Lung (tissue), 11 donors: ENCODE measurements at regions not wholly inside any gene's neighbourhood (a gene's known extent, or its start where the extent isn't known, plus 50 kb on each side); places are given as distances from the start of the nearest gene placed in this dataset.
"Not testable (repeated sequence)": the region's sequence is repeated elsewhere in the genome, so short reads cannot be mapped to it uniquely, and the experiment has no call there.

Experiments
- ATAC-seq: fragments of 200-7000 bp; cut with Tn5 transposase; one replicate; pipeline ENCODE4 v1.9.1; 2020; ENCODE audit warnings: moderate number of reproducible peaks; ENCODE audit not compliant: insufficient read depth, low FRiP score
- DNase-seq, 3 donors: peaks; one replicate each; pipeline ENCODE4 v3.0.0-alpha.2; 2013 to 2017
- H3K27ac ChIP-seq, 2 donors: one replicate each; pipeline ENCODE4 v1.5.1; 2013; ENCODE audit warnings: mild to moderate bottlenecking in 2 of 2, moderate library complexity in 2 of 2, control low read depth in 1 of 2, inconsistent platforms in 1 of 2, low read depth in 1 of 2, low read length in 1 of 2
- H3K27me3 ChIP-seq, 3 donors: one replicate each; pipeline ENCODE4 v1.5.1; 2013; ENCODE audit warnings: low read length in 2 of 3; ENCODE audit not compliant: control insufficient read depth in 3 of 3, insufficient read depth in 3 of 3
- H3K36me3 ChIP-seq, 4 donors: one replicate each; pipeline ENCODE4 v1.5.1; 2013; ENCODE audit warnings: low read length in 4 of 4, mild to moderate bottlenecking in 1 of 4, moderate library complexity in 1 of 4; ENCODE audit not compliant: control insufficient read depth in 4 of 4, insufficient read depth in 4 of 4
- H3K4me1 ChIP-seq, 5 donors: one replicate each; pipeline ENCODE4 v1.5.1; 2013; ENCODE audit warnings: low read length in 5 of 5, mild to moderate bottlenecking in 2 of 5, moderate library complexity in 1 of 5; ENCODE audit not compliant: control insufficient read depth in 5 of 5, insufficient read depth in 5 of 5
- H3K4me3 ChIP-seq: one replicate; pipeline ENCODE4 v1.5.1; 2013; ENCODE audit warnings: mild to moderate bottlenecking, control low read depth, moderate library complexity
- H3K9ac ChIP-seq, 2 donors: one replicate each; pipeline ENCODE4 v1.5.1; 2013; ENCODE audit warnings: low read length in 2 of 2, control low read depth in 1 of 2; ENCODE audit not compliant: insufficient read depth in 1 of 2
- H3K9me3 ChIP-seq, 4 donors: one replicate each; pipeline ENCODE4 v1.5.1; 2013; ENCODE audit warnings: low read length in 3 of 4, mild to moderate bottlenecking in 1 of 4, moderate library complexity in 1 of 4; ENCODE audit not compliant: control insufficient read depth in 4 of 4, insufficient read depth in 3 of 4
- WGBS, 2 donors: extraction: QIAGEN DNeasy Blood & Tissue Kit; methylation state at CpG; one replicate each; pipeline ENCODE4 v1.1.7; 2013; 5-methylcytosine and 5-hydroxymethylcytosine counted together
- TF ChIP-seq, protein P1 (sequence below): IDR thresholded peaks from 2 replicates; pipeline ENCODE4 v1.5.1; 2012; ENCODE audit warnings: mild to moderate bottlenecking; ENCODE audit errors: control extremely low read depth, extremely low read depth
- donor health status: control.
- donor health status: control.
- donor health status: Bipolar disorder and iron deficiency.
- donor health status: healthy.
- donor health status: DM: yes; HTN: yes; CAD: no.

DNA sequence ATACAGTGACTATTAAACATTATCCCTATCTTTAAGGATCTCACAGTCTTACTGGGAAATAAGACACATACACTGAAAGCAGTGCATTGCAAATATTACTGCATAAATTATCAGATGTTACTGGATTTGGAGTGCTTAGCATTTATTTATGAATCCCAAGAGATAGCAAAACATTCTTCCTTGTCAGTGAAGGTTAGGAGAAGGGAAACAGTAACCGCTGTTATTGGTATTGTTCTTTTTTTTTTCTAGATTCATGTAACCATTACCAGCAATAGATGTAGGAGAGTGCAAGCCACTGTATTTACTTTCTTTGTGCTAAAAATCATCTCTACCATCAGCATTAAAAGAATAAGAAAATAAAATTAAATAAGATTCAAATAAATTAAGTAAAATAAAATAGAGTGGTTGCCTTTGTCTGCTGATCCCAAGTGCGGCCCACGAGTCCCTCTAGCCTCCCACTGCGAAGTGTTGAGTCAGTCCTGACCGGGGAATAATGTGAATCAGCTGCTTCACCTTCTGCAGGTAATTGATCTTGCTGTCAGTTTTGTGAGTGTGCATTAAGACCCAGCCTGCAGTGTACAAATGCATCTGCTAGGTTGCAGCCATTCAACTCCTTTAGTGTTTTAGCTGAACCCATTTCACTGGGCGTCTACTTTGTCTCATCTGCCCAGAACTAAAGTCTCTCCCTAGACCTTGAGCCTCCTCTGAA is 1344.9 kb downstream of the GATA3 start:
- TF ChIP-seq, protein P1, sequence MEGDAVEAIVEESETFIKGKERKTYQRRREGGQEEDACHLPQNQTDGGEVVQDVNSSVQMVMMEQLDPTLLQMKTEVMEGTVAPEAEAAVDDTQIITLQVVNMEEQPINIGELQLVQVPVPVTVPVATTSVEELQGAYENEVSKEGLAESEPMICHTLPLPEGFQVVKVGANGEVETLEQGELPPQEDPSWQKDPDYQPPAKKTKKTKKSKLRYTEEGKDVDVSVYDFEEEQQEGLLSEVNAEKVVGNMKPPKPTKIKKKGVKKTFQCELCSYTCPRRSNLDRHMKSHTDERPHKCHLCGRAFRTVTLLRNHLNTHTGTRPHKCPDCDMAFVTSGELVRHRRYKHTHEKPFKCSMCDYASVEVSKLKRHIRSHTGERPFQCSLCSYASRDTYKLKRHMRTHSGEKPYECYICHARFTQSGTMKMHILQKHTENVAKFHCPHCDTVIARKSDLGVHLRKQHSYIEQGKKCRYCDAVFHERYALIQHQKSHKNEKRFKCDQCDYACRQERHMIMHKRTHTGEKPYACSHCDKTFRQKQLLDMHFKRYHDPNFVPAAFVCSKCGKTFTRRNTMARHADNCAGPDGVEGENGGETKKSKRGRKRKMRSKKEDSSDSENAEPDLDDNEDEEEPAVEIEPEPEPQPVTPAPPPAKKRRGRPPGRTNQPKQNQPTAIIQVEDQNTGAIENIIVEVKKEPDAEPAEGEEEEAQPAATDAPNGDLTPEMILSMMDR: no peak
- Histone ChIP-seq H3K9ac (no peak overlapping the region), H3K27me3 (no peaks in the 10 kb centered on the region), H3K36me3 (no peaks in the 10 kb centered on the region), H3K4me3 (no peak overlapping the region), H3K27ac (no peak overlapping the region), H3K9me3 (no peaks in the 10 kb centered on the region), H3K4me1 (no peaks in the 10 kb centered on the region)
- DNase-seq (no peak), ATAC-seq (no peak)
- WGBS, 2 donors: 85 to 91% methylated on average over 6 of the region's 6 CpGs

DNA sequence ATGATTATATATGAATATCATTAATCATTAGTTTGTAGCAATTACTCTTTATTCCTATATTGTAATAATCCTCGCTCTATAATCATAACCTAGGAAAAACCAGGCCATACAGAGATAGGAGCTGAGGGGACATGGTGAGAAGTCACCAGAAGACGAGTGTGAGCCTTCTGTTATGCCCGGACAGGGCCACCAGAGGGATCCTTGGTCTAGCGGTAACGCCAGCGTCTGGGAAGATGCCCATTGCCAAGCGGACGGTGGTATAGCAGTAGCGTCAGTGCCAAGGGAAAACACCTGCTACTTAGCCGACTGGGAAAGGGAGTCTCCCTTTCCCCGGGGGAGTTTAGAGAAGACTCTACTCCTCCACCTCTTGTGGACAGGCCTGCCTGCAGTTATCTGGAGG is 1347.6 kb downstream of the GATA3 start:
- not testable (repeated sequence) for H3K4me1 ChIP-seq, ATAC-seq, H3K9me3 ChIP-seq, H3K27me3 ChIP-seq, H3K4me3 ChIP-seq, H3K9ac ChIP-seq, H3K27ac ChIP-seq, H3K36me3 ChIP-seq, DNase-seq
- WGBS, 2 donors: 80 to 90% methylated on average over 11 of the region's 11 CpGs

DNA sequence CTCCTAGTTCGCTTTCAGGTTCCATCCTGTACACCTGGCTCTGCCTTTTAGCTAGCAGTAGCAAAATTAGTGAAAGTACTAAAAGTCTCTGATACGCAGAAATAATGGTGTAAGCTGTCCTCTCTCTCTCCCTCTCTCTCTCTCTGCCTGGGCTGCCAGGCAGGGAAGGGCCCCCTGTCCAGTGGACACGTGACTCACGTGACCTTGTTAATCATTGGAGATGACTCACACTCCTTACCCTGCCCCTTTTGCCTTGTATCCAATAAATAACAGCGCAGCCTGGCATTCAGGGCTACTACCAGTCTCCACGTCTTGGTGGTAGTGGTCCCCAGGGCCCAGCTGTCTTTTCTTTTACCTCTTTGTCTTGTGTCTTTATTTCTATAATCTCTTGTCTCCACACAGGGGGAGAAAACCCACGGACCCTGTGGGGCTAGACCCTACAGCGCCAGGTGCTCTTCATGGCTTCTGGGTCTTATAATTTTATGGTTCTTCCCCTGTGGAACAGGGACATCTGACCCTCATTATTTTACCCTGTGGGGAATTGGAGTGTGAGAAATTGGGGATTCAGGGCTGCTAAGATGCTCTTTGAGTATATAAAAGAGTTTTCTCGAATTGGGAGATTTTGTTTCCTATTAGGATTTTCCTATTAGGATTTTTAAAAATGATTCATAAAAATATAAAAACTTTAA is 1348.2 kb downstream of the GATA3 start:
- H3K27ac ChIP-seq, H3K9me3 ChIP-seq, H3K36me3 ChIP-seq, H3K9ac ChIP-seq, H3K4me3 ChIP-seq, H3K4me1 ChIP-seq, DNase-seq, ATAC-seq, H3K27me3 ChIP-seq: not testable (repeated sequence)
- WGBS, 2 donors: 71 to 84% methylated on average over 9 of the region's 9 CpGs

DNA sequence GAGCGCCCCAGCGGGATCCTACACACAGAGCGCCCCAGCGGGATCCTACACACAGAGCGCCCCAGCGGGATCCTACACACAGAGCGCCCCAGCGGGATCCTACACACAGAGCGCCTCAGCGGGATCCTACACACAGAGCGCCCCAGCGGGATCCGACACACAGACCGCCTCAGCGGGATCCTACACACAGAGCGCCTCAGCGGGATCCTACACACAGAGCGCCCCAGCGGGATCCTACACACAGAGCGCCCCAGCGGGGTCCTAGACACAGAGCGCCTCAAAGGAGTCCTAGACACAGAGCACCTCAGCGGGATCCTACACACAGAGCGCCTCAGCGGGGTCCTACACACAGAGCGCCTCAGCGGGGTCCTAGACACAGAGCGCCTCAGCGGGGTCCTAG is 1352.7 kb downstream of the GATA3 start:
- 95 to 98% methylated on average over 29 of the region's 29 CpGs for WGBS, 2 donors
- DNase-seq, H3K27me3 ChIP-seq, H3K4me3 ChIP-seq, H3K9ac ChIP-seq, ATAC-seq, H3K4me1 ChIP-seq, H3K27ac ChIP-seq, H3K9me3 ChIP-seq, H3K36me3 ChIP-seq: not testable (repeated sequence)

DNA sequence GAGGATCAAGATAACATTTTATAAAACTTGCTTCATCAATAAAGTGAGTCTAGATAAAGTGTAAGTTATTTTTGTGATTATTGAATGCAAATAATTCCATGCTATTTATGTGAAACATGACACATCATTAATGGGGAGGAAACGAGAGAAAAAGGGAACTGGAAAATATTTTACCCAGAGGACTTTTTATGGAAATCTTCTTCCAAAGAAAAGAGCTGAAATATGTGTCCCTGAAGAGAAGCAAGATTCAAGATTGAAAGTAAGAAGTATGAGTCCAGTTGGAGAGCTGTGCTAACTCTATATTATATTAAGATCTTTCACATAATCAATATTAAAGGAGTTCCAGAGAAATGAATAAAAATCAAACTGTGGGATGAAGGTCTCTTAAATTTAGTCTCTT is 1361.8 kb downstream of the GATA3 start:
- TF ChIP-seq, protein P1: no peak
- Histone ChIP-seq H3K27ac (no peak overlapping the region), H3K9ac (no peak overlapping the region), H3K4me1 (no peaks in the 10 kb centered on the region), H3K4me3 (no peak overlapping the region), H3K27me3 (no peaks in the 10 kb centered on the region), H3K36me3 (no peaks in the 10 kb centered on the region), H3K9me3 (no peaks in the 10 kb centered on the region)
- DNase-seq: no peak
- ATAC-seq: no peak
- 34 to 35% methylated on average over 1 of the region's 1 CpG for WGBS, 2 donors
